Transverse colon (tissue), 4 donors: ENCODE measurements at regions not wholly inside any gene's neighbourhood (a gene's known extent, or its start where the extent isn't known, plus 50 kb on each side); places are given as distances from the start of the nearest gene placed in this dataset.

ENCODE experiments used
- DNase-seq: peaks from one replicate; pipeline ENCODE4 v3.0.0-alpha.2; 2019
- H3K27ac ChIP-seq, 4 donors: fragments of 200-600 bp; sonication (generic); 2 replicates each; pipeline ENCODE4 v1.5.1; 2016 to 2018; ENCODE audit warnings: inconsistent platforms in 4 of 4
- H3K27me3 ChIP-seq: fragments of 200-600 bp; sonication (generic); 2 replicates; pipeline ENCODE4 v1.5.1; 2017; ENCODE audit warnings: inconsistent platforms
- H3K36me3 ChIP-seq, 4 donors: fragments of 200-600 bp; sonication (generic); 2 replicates each; pipeline ENCODE4 v1.5.1; 2017 to 2019; ENCODE audit warnings: inconsistent platforms in 4 of 4
- H3K4me1 ChIP-seq, 4 donors: fragments of 200-600 bp; sonication (generic); 2 replicates each; pipeline ENCODE4 v1.5.1; 2017 to 2020; ENCODE audit warnings: inconsistent platforms in 4 of 4
- H3K4me3 ChIP-seq, 4 donors: fragments of 200-600 bp; sonication (generic); 1 replicate in 1 of 4; 2 replicates in 3 of 4; pipeline versions ENCODE4 v1.5.1 to v1.6.1; 2017 to 2019; ENCODE audit warnings: inconsistent platforms in 4 of 4
- H3K9me3 ChIP-seq, 2 donors: fragments of 200-600 bp; sonication (generic); 2 replicates each; pipeline ENCODE4 v1.5.1; 2017 to 2019; ENCODE audit warnings: inconsistent platforms in 2 of 2
- EP300 ChIP-seq: sonication (generic); formaldehyde crosslinking; IDR thresholded peaks from one replicate; pipeline ENCODE4 v1.6.1; 2017; ENCODE audit warnings: antibody characterized with exemption, low read depth
- POLR2A ChIP-seq: fragments of 450-650 bp; IDR thresholded peaks from one replicate; pipeline ENCODE4 v1.6.1; 2016; ENCODE audit warnings: antibody characterized with exemption, mild to moderate bottlenecking, moderate library complexity
- POLR2AphosphoS5 ChIP-seq, 3 donors: sonication (generic); formaldehyde crosslinking; IDR thresholded peaks; one replicate each; pipeline ENCODE4 v1.6.1; 2016; ENCODE audit warnings: antibody characterized with exemption in 3 of 3
- WGBS, 2 donors: methylation state at CpG; one replicate each; pipeline ENCODE4 v1.1.5; 2018; ENCODE audit warnings: low coverage in 1 of 2; 5-methylcytosine and 5-hydroxymethylcytosine counted together
- in situ Hi-C, 4 donors: fragments of 200-750 bp; cut with MboI; loops; one replicate each; pipeline versions ENCODE4 v1.15.0 to v1.15.1; 2017; ENCODE audit warnings: low sequenced_read_pairs in 3 of 4, low pct_ligation_motif_present in 1 of 4, low pct_unique_long_range_greater_than_20kb in 1 of 4
- intact Hi-C: fragments of 100-400 bp; cut with DNase I; formaldehyde crosslinking; loops from one replicate; pipeline ENCODE4 v1.15.1; 2023; ENCODE audit warnings: low total_unique reads
- TF ChIP-seq, protein P1 (sequence below), 5 experiments: fragments of 200-600 bp in 3 of 5; fragments of 450-650 bp in 2 of 5; sonication (generic) in 3 of 5; IDR thresholded peaks; 1 replicate in 2 of 5; 2 replicates in 3 of 5; pipeline ENCODE4 v1.5.1; 2016 to 2017; ENCODE audit warnings: antibody characterized with exemption in 5 of 5, inconsistent platforms in 3 of 5, mild to moderate bottlenecking in 2 of 5, moderate library complexity in 1 of 5

DNA sequence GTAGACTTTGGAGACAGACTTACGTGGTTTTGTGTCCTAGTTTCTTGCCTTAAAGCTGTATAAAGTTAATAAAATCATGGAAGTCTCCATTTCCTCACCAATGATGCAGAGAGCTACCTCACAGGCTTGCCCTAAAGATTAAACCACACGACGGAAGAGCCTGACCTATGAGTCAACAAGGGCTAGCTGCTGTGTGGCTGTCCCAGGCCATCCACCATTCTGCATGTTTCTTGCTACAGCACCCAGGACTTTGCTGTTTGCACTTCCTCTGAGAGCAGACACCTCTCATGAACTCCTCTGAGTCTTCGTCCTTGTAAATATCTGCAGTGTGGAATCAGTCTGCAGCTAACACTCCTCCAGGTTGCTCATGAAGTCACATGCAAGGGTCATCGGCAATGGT lies 160.0 kb upstream of the TRIB2 start:
- 39 to 86% methylated on average over 2 to 5 of the region's 5 CpGs for WGBS, 2 donors

DNA sequence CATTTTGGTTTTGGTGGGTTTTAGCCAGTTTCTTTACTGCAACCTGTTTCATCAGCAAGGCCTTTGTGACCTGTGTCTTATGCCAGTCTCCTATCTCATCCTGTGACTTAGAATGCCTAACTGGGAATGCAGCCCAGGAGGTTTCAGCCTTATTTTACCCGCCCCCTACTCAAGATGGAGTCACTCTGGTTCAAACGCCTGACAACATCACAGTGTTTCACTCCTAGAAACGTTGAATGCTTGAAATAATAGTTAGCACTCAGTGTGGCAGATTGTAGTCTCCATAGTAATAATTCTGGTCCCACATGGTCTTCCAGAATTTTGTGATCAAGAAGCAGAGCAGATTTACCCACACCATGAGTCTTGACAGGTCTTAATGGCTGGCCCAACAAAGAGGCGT lies 159.0 kb upstream of the TRIB2 start:
- 86% methylated on average over 4 of the region's 4 CpGs; no CpG with 5 or more reads in 1 of the 2 donors for WGBS, 2 donors
- intact Hi-C loops (no loop called here), in situ Hi-C loops (no loop called here)
- DNase-seq: no peak
- H3K4me3 ChIP-seq: no peak overlapping the region
- no peaks in the 10 kb centered on the region for H3K36me3 ChIP-seq
- TF ChIP-seq, protein P1, sequence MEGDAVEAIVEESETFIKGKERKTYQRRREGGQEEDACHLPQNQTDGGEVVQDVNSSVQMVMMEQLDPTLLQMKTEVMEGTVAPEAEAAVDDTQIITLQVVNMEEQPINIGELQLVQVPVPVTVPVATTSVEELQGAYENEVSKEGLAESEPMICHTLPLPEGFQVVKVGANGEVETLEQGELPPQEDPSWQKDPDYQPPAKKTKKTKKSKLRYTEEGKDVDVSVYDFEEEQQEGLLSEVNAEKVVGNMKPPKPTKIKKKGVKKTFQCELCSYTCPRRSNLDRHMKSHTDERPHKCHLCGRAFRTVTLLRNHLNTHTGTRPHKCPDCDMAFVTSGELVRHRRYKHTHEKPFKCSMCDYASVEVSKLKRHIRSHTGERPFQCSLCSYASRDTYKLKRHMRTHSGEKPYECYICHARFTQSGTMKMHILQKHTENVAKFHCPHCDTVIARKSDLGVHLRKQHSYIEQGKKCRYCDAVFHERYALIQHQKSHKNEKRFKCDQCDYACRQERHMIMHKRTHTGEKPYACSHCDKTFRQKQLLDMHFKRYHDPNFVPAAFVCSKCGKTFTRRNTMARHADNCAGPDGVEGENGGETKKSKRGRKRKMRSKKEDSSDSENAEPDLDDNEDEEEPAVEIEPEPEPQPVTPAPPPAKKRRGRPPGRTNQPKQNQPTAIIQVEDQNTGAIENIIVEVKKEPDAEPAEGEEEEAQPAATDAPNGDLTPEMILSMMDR (IDR thresholded peaks at IDR 0.05): no peak
- TF ChIP-seq POLR2AphosphoS5 (IDR thresholded peaks at IDR 0.05) (no peak), EP300 (no peak), POLR2A (no peak)
- H3K4me1 ChIP-seq: peaks cover 0 to 13% (median 5%) of the 10 kb centered on the region in 4 donors
- no peaks in the 10 kb centered on the region for H3K9me3 ChIP-seq
- H3K27me3 ChIP-seq: no peaks in the 10 kb centered on the region
- H3K27ac ChIP-seq: no peak overlapping the region

More for the DNA sequence above, 160.0 kb upstream of the TRIB2 start:
- H3K27me3 ChIP-seq: no peaks in the 10 kb centered on the region
- DNase-seq: no peak
- in situ Hi-C loops (no loop called here), intact Hi-C loops (no loop called here)
- H3K4me1 ChIP-seq: peaks cover 0 to 13% (median 5%) of the 10 kb centered on the region in 4 donors
- no peak overlapping the region for H3K27ac ChIP-seq
- H3K9me3 ChIP-seq: no peaks in the 10 kb centered on the region
- TF ChIP-seq EP300 (no peak), POLR2A (no peak), POLR2AphosphoS5 (IDR thresholded peaks at IDR 0.05) (no peak)
- TF ChIP-seq, protein P1 (IDR thresholded peaks at IDR 0.05): no peak
- no peak overlapping the region for H3K4me3 ChIP-seq
- H3K36me3 ChIP-seq: no peaks in the 10 kb centered on the region

DNA sequence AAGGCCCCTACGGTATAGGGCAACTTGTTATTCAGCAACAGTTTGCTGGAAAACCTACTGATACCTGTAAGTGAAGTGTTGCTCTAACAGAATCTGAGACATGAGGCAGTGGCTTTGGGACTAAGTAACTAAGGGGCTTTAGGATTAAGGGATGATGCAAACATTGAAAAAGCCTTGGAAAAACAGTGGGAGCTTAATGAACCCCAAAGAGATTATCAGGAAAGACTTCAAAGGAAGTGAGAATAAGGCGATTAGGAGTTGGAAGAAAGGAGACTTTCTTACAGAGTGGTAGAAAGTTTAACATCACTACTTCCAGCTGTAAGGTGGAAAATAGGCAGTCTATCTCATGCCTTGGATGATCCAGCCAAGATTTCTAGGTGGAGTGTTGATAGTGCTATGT lies 158.2 kb upstream of the TRIB2 start:
- Histone ChIP-seq H3K4me1 (peaks cover 0 to 13% (median 5%) of the 10 kb centered on the region in 4 donors), H3K27ac (no peak overlapping the region), H3K9me3 (no peaks in the 10 kb centered on the region), H3K36me3 (no peaks in the 10 kb centered on the region), H3K4me3 (no peak overlapping the region), H3K27me3 (no peaks in the 10 kb centered on the region)
- DNase-seq: no peak
- in situ Hi-C loops: no loop called here
- TF ChIP-seq EP300: no peak
- TF ChIP-seq, protein P1 (IDR thresholded peaks at IDR 0.05): no peak
- TF ChIP-seq POLR2A: no peak
- no peak for TF ChIP-seq POLR2AphosphoS5 (IDR thresholded peaks at IDR 0.05)
- 67 to 95% methylated on average over 1 to 2 of the region's 2 CpGs for whole genome bisulfite sequencing, 2 donors
- intact Hi-C loops: no loop called here

DNA sequence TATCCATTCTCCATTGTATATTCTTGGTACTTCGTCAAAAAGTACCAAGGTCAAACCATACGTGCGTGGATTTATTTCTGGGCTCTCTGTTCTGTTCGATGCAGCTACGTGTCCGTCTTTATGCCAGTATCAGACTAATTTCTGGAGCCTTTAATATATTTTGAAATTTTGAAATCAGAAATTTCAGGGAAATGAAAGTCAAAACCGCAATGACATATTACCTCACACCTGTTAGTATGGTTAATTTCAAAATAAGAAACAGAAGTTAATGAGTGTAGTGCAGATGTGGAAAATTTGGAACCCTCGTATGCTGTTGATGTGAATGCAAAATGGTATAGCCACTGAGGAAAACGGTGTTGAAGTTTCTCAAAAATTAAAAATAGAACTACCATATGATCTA lies 156.1 kb upstream of the TRIB2 start:
- intact Hi-C loops (no loop called here), in situ Hi-C loops (no loop called here)
- TF ChIP-seq, protein P1 (IDR thresholded peaks at IDR 0.05): no peak
- TF ChIP-seq POLR2A (no peak), POLR2AphosphoS5 (IDR thresholded peaks at IDR 0.05) (no peak), EP300 (no peak)
- no peak for DNase-seq
- WGBS, 2 donors: 82 to 87% methylated on average over 9 of the region's 9 CpGs
- no peak overlapping the region for H3K4me3 ChIP-seq
- H3K27me3 ChIP-seq: no peaks in the 10 kb centered on the region
- no peak overlapping the region for H3K27ac ChIP-seq
- no peaks in the 10 kb centered on the region for H3K9me3 ChIP-seq
- H3K36me3 ChIP-seq: no peaks in the 10 kb centered on the region
- peaks cover 0 to 2% (median under 1%) of the 10 kb centered on the region in 4 donors for H3K4me1 ChIP-seq
